ENCODE measurements at regions not wholly inside any gene's neighbourhood (a gene's known extent, or its start where the extent isn't known, plus 50 kb on each side); places are given as distances from the start of the nearest gene placed in this dataset.

DNA sequence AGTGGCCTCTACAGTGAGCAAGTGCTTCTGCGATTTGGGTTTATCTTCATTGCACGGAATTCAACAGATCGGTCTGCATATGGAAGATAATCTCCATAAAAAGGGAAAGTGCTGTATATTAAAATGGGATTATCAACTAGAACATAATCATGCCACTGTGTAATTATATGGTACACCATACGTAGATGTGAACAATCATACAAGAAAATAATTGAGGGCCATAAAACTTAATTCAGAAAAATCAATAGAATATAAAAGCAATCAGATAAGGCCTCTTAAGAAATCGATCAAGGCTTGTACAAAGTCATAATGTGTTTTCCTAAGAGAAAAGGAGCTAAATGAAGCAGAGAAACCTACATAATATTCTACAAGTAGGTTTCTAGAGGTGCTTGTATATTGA, 157.5 kb upstream of the MGMT start:
- TF ChIP-seq, protein P1, sequence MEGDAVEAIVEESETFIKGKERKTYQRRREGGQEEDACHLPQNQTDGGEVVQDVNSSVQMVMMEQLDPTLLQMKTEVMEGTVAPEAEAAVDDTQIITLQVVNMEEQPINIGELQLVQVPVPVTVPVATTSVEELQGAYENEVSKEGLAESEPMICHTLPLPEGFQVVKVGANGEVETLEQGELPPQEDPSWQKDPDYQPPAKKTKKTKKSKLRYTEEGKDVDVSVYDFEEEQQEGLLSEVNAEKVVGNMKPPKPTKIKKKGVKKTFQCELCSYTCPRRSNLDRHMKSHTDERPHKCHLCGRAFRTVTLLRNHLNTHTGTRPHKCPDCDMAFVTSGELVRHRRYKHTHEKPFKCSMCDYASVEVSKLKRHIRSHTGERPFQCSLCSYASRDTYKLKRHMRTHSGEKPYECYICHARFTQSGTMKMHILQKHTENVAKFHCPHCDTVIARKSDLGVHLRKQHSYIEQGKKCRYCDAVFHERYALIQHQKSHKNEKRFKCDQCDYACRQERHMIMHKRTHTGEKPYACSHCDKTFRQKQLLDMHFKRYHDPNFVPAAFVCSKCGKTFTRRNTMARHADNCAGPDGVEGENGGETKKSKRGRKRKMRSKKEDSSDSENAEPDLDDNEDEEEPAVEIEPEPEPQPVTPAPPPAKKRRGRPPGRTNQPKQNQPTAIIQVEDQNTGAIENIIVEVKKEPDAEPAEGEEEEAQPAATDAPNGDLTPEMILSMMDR (conservative IDR thresholded peaks at IDR 0.05; ENCODE audit: low read depth, low read length), result no peak
- DNase-seq (ENCODE audit: low read depth), result no peak

DNA sequence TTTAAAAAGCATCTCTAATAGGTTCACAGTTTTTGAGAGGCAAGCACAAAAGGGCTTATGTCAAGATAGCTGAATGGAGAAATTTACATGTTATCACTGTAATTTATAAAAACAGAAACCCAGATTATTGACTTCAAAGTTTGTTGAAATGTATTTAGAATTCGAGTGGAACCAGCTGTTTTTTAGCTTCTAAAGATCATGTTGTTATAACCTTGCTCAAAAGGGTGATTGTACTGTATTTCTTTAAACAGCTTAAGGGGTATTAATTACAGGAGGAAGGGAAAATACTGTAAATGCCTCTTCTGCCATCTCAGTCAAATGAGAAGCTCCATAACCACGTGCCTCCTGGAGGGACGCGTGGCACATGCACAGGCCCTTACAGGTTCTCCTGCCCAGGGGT, 156.2 kb upstream of the MGMT start:
- no peak for DNase-seq (ENCODE audit: low read depth)
- TF ChIP-seq, protein P1 (conservative IDR thresholded peaks at IDR 0.05; ENCODE audit: low read depth, low read length), result no peak
- no peak overlapping the region for H3K4me3 ChIP-seq (ENCODE audit: low read length)

More for the DNA sequence above, 157.5 kb upstream of the MGMT start:
- no peak overlapping the region for H3K4me3 ChIP-seq (ENCODE audit: low read length)

GRCh38 chr10:129319934-129320333, 147.1 kb upstream of the MGMT start:
- TF ChIP-seq, protein P1 (conservative IDR thresholded peaks at IDR 0.05; ENCODE audit: low read depth, low read length), result no peak
- DNase-seq (ENCODE audit: low read depth), result no peak
- H3K4me3 ChIP-seq (ENCODE audit: low read length), result no peak overlapping the region

GRCh38 chr10:129320340-129320739, 146.7 kb upstream of the MGMT start:
- TF ChIP-seq, protein P1 (conservative IDR thresholded peaks at IDR 0.05; ENCODE audit: low read depth, low read length), result no peak
- DNase-seq (ENCODE audit: low read depth), result no peak
- H3K4me3 ChIP-seq (ENCODE audit: low read length), result no peak overlapping the region

GRCh38 chr10:129321727-129322126, 145.3 kb upstream of the MGMT start:
- no peak for DNase-seq (ENCODE audit: low read depth)
- TF ChIP-seq, protein P1 (conservative IDR thresholded peaks at IDR 0.05; ENCODE audit: low read depth, low read length), result no peak
- H3K4me3 ChIP-seq (ENCODE audit: low read length), result no peak overlapping the region

- no peak overlapping the region for H3K4me3 ChIP-seq (ENCODE audit: low read length)
- no peak for DNase-seq (ENCODE audit: low read depth)
- TF ChIP-seq, protein P1 (conservative IDR thresholded peaks at IDR 0.05; ENCODE audit: low read depth, low read length), result no peak
Observed at GRCh38 chr10:129322933-129323820, 143.9 kb upstream of the MGMT start.

GRCh38 chr10:129323879-129324278, 143.2 kb upstream of the MGMT start:
- TF ChIP-seq, protein P1 (conservative IDR thresholded peaks at IDR 0.05; ENCODE audit: low read depth, low read length), result no peak
- DNase-seq (ENCODE audit: low read depth), result peak; percentile 11
- H3K4me3 ChIP-seq (ENCODE audit: low read length), result no peak overlapping the region
